Skin epidermis (tissue), 12 donors: ENCODE measurements at regions not wholly inside any gene's neighbourhood (a gene's known extent, or its start where the extent isn't known, plus 50 kb on each side); places are given as distances from the start of the nearest gene placed in this dataset.
"Not testable (repeated sequence)": the region's sequence is repeated elsewhere in the genome, so short reads cannot be mapped to it uniquely, and the experiment has no call there.

Experiments
- H3K27ac ChIP-seq, 21 experiments: fragments of 200-600 bp; sonication (generic) in 11 of 21; one replicate each; pipeline ENCODE4 v1.5.0; 2020; ENCODE audit warnings: mild to moderate bottlenecking in 3 of 21, inconsistent platforms in 2 of 21, moderate library complexity in 2 of 21
- H3K4me3 ChIP-seq, 7 experiments: fragments of 200-600 bp; sonication (generic) in 2 of 7; one replicate each; pipeline ENCODE4 v1.5.0; 2020; ENCODE audit warnings: inconsistent platforms in 2 of 7, mild to moderate bottlenecking in 2 of 7, moderate library complexity in 1 of 7

GRCh38 chr1:78289603-78290002, 201.2 kb upstream of the PTGFR start:
- H3K27ac ChIP-seq, result peak overlapping the region in 3 of 21 experiments; percentile 5 to 39 (median 18)
- no peak overlapping the region for H3K4me3 ChIP-seq

GRCh38 chr1:78291418-78291817, 199.4 kb upstream of the PTGFR start:
- peak overlapping the region in 5 of 21 experiments; percentile 15 to 62 (median 43) for H3K27ac ChIP-seq
- H3K4me3 ChIP-seq, result no peak overlapping the region

GRCh38 chr1:78291872-78292271, 198.9 kb upstream of the PTGFR start:
- Histone ChIP-seq H3K27ac (peak overlapping the region in 6 of 21 experiments; percentile 15 to 66 (median 48)), H3K4me3 (no peak overlapping the region)

DNA sequence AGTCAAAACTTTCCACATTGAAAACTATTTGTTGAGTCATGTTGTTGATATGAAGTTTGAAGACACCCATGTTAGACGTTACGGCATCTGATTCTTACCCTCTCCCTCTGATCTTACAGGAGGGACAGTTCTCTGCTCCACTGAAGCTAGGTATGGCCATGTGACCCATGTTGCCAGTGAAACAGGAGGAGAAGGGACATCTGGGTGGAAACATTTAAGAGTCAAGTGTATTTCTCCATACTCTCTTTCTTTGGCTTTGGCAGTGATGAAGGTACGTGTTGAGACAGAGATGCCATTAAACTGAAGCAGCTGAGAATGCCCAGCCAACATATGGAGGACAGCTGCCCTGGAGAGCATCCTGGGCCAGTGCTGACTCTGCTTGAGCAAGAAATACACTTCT, 198.4 kb upstream of the PTGFR start:
- peak overlapping the region in 4 of 21 experiments; percentile 43 to 68 (median 59) for H3K27ac ChIP-seq
- H3K4me3 ChIP-seq, result no peak overlapping the region

DNA sequence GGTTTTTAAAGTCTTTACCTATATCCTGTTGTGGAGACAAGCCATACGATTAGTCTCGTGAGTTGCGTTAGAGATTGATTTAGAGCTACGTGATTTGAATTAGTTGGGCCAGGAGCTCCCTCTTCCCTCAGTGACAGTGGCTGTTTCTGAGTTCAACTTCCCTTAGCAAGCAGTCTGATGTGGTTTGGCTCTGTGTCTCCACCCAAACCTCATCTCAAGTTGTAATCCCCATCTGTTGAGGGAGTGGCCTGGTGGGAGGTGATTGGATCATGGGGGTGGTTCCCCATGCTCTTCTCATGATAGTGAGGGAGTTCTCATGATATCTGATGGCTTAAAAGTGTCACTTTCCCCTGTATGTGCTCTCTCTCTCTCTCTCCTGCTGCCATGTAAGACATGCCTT, 192.9 kb upstream of the PTGFR start:
- H3K4me3 ChIP-seq, result no peak overlapping the region
- peak overlapping the region in 3 of 21 experiments; percentile 30 to 56 (median 41) for H3K27ac ChIP-seq

DNA sequence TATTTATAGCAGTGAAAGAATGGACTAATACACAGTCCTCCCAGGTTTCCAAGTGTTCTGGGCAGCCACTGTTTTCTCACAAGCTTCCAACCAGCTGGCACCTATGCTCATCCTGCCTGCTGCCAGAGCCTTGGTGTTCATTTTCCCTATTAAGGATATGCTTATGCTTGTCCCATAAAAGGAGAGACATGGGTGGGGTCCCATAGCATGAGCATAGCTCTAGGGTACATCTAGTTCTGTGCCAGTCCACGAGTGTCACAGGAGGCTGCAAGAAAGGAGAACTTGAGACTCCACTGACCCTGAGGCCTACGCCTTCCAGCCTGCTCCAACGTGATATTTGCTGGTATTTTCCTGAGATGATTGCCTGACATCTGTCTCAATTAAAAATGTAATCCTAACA, 192.4 kb upstream of the PTGFR start:
- Histone ChIP-seq H3K27ac (peak overlapping the region in 5 of 21 experiments; percentile 10 to 56 (median 41)), H3K4me3 (no peak overlapping the region)

DNA sequence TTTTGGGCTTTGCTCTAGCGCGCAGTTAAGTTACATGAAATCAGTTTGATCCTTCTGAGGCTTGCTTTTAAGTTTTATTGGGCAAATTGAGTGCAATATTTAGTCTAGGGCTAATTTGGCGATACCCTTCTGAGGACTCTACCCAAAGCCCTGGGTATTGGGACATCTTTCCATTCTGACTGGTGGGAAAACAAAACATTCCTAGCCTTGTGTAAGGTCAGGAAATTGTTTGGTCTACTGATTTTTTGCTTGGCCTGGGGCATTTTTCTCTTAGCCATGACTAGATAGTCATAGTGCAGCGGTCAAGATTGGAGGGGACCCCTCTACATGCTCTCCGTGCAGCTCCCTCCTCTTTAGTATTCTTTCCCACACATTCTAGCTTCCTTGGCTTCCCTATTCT, 189.6 kb upstream of the PTGFR start:
- Histone ChIP-seq H3K4me3 (no peak overlapping the region), H3K27ac (no peak overlapping the region)

GRCh38 chr1:78303620-78304019, 187.2 kb upstream of the PTGFR start:
- Histone ChIP-seq H3K27ac (peak overlapping the region in 7 of 21 experiments; percentile 30 to 69 (median 50)), H3K4me3 (no peak overlapping the region)

DNA sequence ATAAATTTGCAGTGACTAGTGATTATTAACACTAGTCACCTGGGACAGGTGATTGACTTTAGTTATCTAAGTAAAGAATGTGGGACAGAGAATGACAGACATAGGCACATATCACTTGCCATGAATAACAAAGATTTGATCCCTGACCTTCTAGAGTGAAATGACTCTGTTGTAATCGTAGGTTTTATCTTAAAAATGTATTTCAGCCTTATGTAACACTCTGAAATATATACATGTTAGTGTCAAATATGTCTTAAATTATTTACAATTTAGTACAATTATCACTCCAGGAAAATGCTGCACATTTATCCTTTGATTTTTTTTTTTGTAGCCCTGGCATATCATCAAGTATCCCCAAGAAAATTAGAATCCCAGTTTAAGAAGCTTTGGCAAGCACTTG, 186.4 kb upstream of the PTGFR start:
- H3K4me3 ChIP-seq, result no peak overlapping the region
- H3K27ac ChIP-seq, result no peak overlapping the region

GRCh38 chr1:78304761-78305160, 186.0 kb upstream of the PTGFR start:
- H3K27ac ChIP-seq, result no peak overlapping the region
- no peak overlapping the region for H3K4me3 ChIP-seq

- H3K4me3 ChIP-seq, H3K27ac ChIP-seq: not testable (repeated sequence)
These were observed 180.5 kb upstream of the PTGFR start for GRCh38 chr1:78310261-78310660.

- H3K27ac ChIP-seq, result no peak overlapping the region
- H3K4me3 ChIP-seq, result no peak overlapping the region
These were observed 172.8 kb upstream of the PTGFR start for GRCh38 chr1:78318011-78318410.

DNA sequence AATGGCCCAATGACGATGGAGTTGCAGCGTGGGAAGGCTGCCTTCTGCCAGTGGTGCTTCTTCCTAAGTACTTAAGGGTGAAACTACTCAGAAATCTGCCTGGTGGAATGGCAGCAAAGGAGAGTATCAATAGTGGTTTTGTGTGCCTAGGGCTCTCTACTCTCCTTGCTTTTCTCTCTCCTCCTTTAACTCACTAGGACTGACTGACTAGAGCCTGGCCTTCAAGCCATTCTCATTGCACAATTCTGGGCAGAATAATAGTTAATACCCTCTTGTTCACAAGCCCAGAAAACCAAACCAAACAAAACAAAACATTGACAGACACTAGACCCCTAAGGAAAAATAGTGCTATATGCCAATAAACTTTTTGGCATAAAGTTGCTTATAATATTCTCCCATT, 171.2 kb upstream of the PTGFR start:
- Histone ChIP-seq H3K27ac (no peak overlapping the region), H3K4me3 (no peak overlapping the region)

GRCh38 chr1:78322928-78323680, 167.7 kb upstream of the PTGFR start:
- Histone ChIP-seq H3K4me3 (no peak overlapping the region), H3K27ac (no peak overlapping the region)

DNA sequence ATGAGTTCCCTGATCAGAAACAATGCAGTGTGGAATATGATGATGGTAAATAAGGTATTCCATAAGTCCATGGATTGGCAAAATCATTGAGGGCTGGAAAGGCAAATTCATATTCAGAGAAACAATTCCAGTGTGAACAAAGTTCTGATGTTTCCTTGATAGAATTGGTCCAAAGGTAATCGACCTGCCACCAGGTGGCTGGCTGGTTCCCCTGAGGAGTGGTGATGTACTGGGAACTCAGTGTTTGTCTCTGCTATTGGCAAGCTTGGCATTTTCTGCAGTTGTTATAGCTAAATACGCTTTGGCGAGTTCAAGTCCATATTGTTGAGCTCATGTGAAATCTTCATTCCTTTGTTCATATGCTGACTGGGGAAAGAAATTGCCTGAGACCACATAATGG, 165.5 kb upstream of the PTGFR start:
- no peak overlapping the region for H3K4me3 ChIP-seq

GRCh38 chr1:78329475-78329874, 161.3 kb upstream of the PTGFR start:
- H3K27ac ChIP-seq, result no peak overlapping the region
- H3K4me3 ChIP-seq, result no peak overlapping the region

More for the DNA sequence above, 165.5 kb upstream of the PTGFR start:
- H3K27ac ChIP-seq, result no peak overlapping the region

DNA sequence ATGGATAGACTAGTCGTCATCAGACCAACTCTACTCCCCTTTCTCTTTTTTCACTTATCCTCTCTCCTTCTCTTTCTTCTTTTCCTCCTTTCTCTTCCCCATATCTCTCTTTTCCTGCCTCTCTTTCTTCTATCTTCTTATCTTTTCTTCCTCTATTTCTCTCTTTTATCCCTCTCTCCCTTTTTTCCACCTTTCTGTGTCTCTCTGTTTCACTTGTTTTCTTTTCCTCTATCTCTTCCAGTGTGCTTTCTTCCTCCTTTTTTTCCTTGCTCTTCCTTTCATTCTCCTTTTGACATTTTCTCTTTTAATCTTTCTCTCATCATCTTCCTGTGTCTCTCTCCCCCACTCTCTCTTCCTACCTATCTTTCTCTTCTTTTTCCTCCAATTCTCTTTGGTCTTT, 159.0 kb upstream of the PTGFR start:
- H3K27ac ChIP-seq, result no peak overlapping the region
- H3K4me3 ChIP-seq, result no peak overlapping the region

- Histone ChIP-seq H3K4me3 (no peak overlapping the region), H3K27ac (peak overlapping the region in 1 of 21 experiments; percentile 27)
These were observed 157.3 kb upstream of the PTGFR start for GRCh38 chr1:78333502-78333901.

DNA sequence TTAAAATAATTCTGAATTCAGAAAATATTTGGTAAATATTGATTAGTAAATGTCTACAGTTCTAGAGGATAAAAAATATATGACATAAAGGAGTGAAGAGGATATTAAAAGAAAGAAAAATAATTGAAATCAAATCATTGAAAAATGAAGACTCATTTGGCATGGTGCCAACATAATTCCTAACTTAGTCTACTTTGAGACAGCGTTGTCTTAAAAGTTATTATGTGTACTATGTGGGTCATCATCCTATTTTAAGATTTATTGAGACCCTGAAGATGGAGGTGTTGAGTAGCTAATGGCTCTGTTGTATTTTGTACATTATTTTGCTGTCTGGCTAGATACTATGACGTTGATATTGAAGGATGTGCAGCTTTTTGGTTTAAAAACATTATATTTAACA, 156.7 kb upstream of the PTGFR start:
- peak overlapping the region in 2 of 21 experiments; percentile 25 to 28 for H3K27ac ChIP-seq

DNA sequence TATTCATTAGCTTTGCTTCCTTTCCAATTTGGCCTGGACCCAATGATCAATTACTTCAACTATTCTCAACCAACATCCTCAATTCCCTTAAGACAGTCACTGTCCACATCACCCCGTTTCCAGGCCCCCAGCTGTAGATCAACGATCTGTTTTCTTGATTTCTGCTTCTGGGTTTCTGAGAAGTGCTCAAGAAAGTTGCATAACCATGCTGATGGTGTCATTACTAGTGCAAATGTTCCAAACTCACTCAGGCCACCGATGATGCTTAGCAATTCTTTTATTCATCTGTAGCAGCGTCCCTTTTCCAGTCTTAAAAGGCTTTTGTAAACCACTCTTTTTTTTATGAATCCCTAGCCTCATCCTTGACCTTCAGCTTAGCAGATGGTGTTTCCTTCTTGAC, 155.8 kb upstream of the PTGFR start:
- Histone ChIP-seq H3K27ac (peak overlapping the region in 2 of 21 experiments; percentile 28 to 51), H3K4me3 (no peak overlapping the region)

More for the DNA sequence above, 156.7 kb upstream of the PTGFR start:
- H3K4me3 ChIP-seq, result no peak overlapping the region

GRCh38 chr1:78336751-78337150, 154.0 kb upstream of the PTGFR start:
- not testable (repeated sequence) for H3K4me3 ChIP-seq, H3K27ac ChIP-seq

- H3K4me3 ChIP-seq, result no peak overlapping the region
- H3K27ac ChIP-seq, result peak overlapping the region in 4 of 21 experiments; percentile 10 to 77 (median 24)
These were observed 151.3 kb upstream of the PTGFR start for GRCh38 chr1:78339490-78339889.
